ENCODE measurements at regions not wholly inside any gene's neighbourhood (a gene's known extent, or its start where the extent isn't known, plus 50 kb on each side); places are given as distances from the start of the nearest gene placed in this dataset.
A peak's percentile ranks its signal among the peaks of the same experiment; 100 is the strongest.

GRCh38 chr13:106911020-106911419, 343.1 kb upstream of the ARGLU1 start (continued):
- TF ChIP-seq, protein P1, sequence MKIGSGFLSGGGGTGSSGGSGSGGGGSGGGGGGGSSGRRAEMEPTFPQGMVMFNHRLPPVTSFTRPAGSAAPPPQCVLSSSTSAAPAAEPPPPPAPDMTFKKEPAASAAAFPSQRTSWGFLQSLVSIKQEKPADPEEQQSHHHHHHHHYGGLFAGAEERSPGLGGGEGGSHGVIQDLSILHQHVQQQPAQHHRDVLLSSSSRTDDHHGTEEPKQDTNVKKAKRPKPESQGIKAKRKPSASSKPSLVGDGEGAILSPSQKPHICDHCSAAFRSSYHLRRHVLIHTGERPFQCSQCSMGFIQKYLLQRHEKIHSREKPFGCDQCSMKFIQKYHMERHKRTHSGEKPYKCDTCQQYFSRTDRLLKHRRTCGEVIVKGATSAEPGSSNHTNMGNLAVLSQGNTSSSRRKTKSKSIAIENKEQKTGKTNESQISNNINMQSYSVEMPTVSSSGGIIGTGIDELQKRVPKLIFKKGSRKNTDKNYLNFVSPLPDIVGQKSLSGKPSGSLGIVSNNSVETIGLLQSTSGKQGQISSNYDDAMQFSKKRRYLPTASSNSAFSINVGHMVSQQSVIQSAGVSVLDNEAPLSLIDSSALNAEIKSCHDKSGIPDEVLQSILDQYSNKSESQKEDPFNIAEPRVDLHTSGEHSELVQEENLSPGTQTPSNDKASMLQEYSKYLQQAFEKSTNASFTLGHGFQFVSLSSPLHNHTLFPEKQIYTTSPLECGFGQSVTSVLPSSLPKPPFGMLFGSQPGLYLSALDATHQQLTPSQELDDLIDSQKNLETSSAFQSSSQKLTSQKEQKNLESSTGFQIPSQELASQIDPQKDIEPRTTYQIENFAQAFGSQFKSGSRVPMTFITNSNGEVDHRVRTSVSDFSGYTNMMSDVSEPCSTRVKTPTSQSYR (CRISPR knock-in tag; IDR thresholded peaks at IDR 0.05): no peak
- TF ChIP-seq SMAD4 (CRISPR knock-in tag; IDR thresholded peaks at IDR 0.05) (no peak), TEAD1 (CRISPR knock-in tag; IDR thresholded peaks at IDR 0.05) (no peak), TEAD4 (CRISPR knock-in tag; IDR thresholded peaks at IDR 0.05) (no peak)
- TF ChIP-seq, protein P2, sequence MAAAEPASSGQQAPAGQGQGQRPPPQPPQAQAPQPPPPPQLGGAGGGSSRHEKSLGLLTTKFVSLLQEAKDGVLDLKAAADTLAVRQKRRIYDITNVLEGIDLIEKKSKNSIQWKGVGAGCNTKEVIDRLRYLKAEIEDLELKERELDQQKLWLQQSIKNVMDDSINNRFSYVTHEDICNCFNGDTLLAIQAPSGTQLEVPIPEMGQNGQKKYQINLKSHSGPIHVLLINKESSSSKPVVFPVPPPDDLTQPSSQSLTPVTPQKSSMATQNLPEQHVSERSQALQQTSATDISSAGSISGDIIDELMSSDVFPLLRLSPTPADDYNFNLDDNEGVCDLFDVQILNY (CRISPR knock-in tag; IDR thresholded peaks at IDR 0.05): no peak
- TF ChIP-seq, protein P3, sequence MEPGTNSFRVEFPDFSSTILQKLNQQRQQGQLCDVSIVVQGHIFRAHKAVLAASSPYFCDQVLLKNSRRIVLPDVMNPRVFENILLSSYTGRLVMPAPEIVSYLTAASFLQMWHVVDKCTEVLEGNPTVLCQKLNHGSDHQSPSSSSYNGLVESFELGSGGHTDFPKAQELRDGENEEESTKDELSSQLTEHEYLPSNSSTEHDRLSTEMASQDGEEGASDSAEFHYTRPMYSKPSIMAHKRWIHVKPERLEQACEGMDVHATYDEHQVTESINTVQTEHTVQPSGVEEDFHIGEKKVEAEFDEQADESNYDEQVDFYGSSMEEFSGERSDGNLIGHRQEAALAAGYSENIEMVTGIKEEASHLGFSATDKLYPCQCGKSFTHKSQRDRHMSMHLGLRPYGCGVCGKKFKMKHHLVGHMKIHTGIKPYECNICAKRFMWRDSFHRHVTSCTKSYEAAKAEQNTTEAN (CRISPR knock-in tag; IDR thresholded peaks at IDR 0.05): no peak
- TF ChIP-seq, protein P4, sequence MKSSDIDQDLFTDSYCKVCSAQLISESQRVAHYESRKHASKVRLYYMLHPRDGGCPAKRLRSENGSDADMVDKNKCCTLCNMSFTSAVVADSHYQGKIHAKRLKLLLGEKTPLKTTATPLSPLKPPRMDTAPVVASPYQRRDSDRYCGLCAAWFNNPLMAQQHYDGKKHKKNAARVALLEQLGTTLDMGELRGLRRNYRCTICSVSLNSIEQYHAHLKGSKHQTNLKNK (CRISPR knock-in tag; IDR thresholded peaks at IDR 0.05): no peak

- TF ChIP-seq IRF2 (CRISPR knock-in tag; IDR thresholded peaks at IDR 0.05; ENCODE audit: borderline replicate concordance, low read depth) (no peak), SMAD4 (CRISPR knock-in tag; IDR thresholded peaks at IDR 0.05) (no peak), ZNF232 (CRISPR knock-in tag; IDR thresholded peaks at IDR 0.05) (no peak), ATF6 (CRISPR knock-in tag; IDR thresholded peaks at IDR 0.05) (no peak), NR1H2 (CRISPR knock-in tag; IDR thresholded peaks at IDR 0.05) (no peak), MXD4 (CRISPR knock-in tag; IDR thresholded peaks at IDR 0.05; ENCODE audit: borderline replicate concordance) (no peak), CREM (CRISPR knock-in tag; IDR thresholded peaks at IDR 0.05) (no peak), MYBL2 (CRISPR knock-in tag; IDR thresholded peaks at IDR 0.05) (no peak), RORB (CRISPR knock-in tag; IDR thresholded peaks at IDR 0.05) (no peak), SMAD3 (CRISPR knock-in tag; IDR thresholded peaks at IDR 0.05; ENCODE audit: borderline replicate concordance) (no peak), ZNF671 (CRISPR knock-in tag; IDR thresholded peaks at IDR 0.05) (no peak)
- TF ChIP-seq, protein P4 (CRISPR knock-in tag; IDR thresholded peaks at IDR 0.05): no peak
- TF ChIP-seq, protein P5, sequence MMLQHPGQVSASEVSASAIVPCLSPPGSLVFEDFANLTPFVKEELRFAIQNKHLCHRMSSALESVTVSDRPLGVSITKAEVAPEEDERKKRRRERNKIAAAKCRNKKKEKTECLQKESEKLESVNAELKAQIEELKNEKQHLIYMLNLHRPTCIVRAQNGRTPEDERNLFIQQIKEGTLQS (CRISPR knock-in tag; conservative IDR thresholded peaks at IDR 0.05): no peak
- TF ChIP-seq, protein P1 (CRISPR knock-in tag; IDR thresholded peaks at IDR 0.05): no peak
- ChIA-PET CTCF (no interaction called here), POLR2A (no interaction called here)
- Mint-ChIP-seq H3K27ac (no peak overlapping the region), H3K36me3 (no peaks in the 10 kb centered on the region), H3K4me1 (peaks cover 21% of the 10 kb centered on the region), H3K27me3 (ENCODE audit: low read depth) (no peaks in the 10 kb centered on the region; the same call in 1 of the 2 replicates), H3K4me3 (no peak overlapping the region), H3K9me3 (peaks cover 6% of the 10 kb centered on the region)
- ATAC-seq (peak; percentile 57), DNase-seq (ENCODE audit: low spot score) (no peak)
Observed at GRCh38 chr13:106906426-106906996, 338.6 kb upstream of the ARGLU1 start.
